Activated CD4-positive, alpha-beta T cell treated with anti-CD3 and anti-CD28 coated beads, Interleukin-2, amount 50 U/mL, for 16 hours (primary cell): ENCODE measurements at regions not wholly inside any gene's neighbourhood (a gene's known extent, or its start where the extent isn't known, plus 50 kb on each side); places are given as distances from the start of the nearest gene placed in this dataset.

Experiments
- DNase-seq: peaks from one replicate; pipeline ENCODE4 v3.0.0-alpha.2; 2020

GRCh38 chr5:2017540-2018389, 135.0 kb upstream of the IRX4 start:
- peak; percentile 36 for DNase-seq

GRCh38 chr5:2015961-2016360, 133.2 kb upstream of the IRX4 start:
- no peak for DNase-seq

- DNase-seq, result no peak
These were observed 132.6 kb upstream of the IRX4 start for GRCh38 chr5:2015124-2015848.

- DNase-seq, result no peak
These were observed 131.4 kb upstream of the IRX4 start for GRCh38 chr5:2014058-2014610.

- DNase-seq, result no peak
These were observed 130.8 kb upstream of the IRX4 start for GRCh38 chr5:2013301-2014057.

- DNase-seq, result no peak
These were observed 130.2 kb upstream of the IRX4 start for GRCh38 chr5:2012885-2013284.

- DNase-seq, result no peak
These were observed 129.0 kb upstream of the IRX4 start for GRCh38 chr5:2011481-2012411.

- DNase-seq, result no peak
These were observed 128.2 kb upstream of the IRX4 start for GRCh38 chr5:2010940-2011339.

- DNase-seq, result no peak
These were observed 127.5 kb upstream of the IRX4 start for GRCh38 chr5:2009986-2010914.

- DNase-seq, result no peak
These were observed 126.3 kb upstream of the IRX4 start for GRCh38 chr5:2008851-2009629.

GRCh38 chr5:2007878-2008501, 125.3 kb upstream of the IRX4 start:
- DNase-seq, result no peak

GRCh38 chr5:2007496-2007877, 124.8 kb upstream of the IRX4 start:
- no peak for DNase-seq

- no peak for DNase-seq
These were observed 124.2 kb upstream of the IRX4 start for GRCh38 chr5:2006971-2007291.

- DNase-seq, result no peak
These were observed 123.7 kb upstream of the IRX4 start for GRCh38 chr5:2006193-2006970.

- no peak for DNase-seq
These were observed 122.6 kb upstream of the IRX4 start for GRCh38 chr5:2005101-2006041.

GRCh38 chr5:2003690-2004365, 121.1 kb upstream of the IRX4 start:
- no peak for DNase-seq

GRCh38 chr5:2003206-2003605, 120.5 kb upstream of the IRX4 start:
- DNase-seq, result no peak
